HL-60 (cell line): ENCODE measurements at regions not wholly inside any gene's neighbourhood (a gene's known extent, or its start where the extent isn't known, plus 50 kb on each side); places are given as distances from the start of the nearest gene placed in this dataset.

Experiments
- DNase-seq, 2 experiments: peaks; one replicate each; pipeline ENCODE4 v3.0.0-alpha.2; 2010 to 2020; ENCODE audit warnings: low read depth in 1 of 2, low spot score in 1 of 2
- H3K27ac ChIP-seq: fragments of 250-450 bp; sonication (Bioruptor Pico); replicated peaks from 2 replicates; pipeline ENCODE4 v1.5.1; 2020; ENCODE audit warnings: mild to moderate bottlenecking, moderate library complexity
- H3K27me3 ChIP-seq: fragments of 250-450 bp; sonication (Bioruptor Pico); 2 replicates; pipeline ENCODE4 v1.5.1; 2021; ENCODE audit warnings: mild to moderate bottlenecking, moderate library complexity; ENCODE audit not compliant: insufficient read depth, poor library complexity, severe bottlenecking
- H3K4me3 ChIP-seq: replicated peaks from 2 replicates; pipeline ENCODE4 v1.5.1; 2011; ENCODE audit warnings: mild to moderate bottlenecking, control low read depth, low read length; ENCODE audit not compliant: insufficient read depth
- GABPA ChIP-seq: IDR thresholded peaks from 2 replicates; pipeline ENCODE4 v1.6.1; 2012; ENCODE audit warnings: low read depth
- POLR2AphosphoS5 ChIP-seq: IDR thresholded peaks from 2 replicates; pipeline ENCODE4 v1.6.1; 2012; ENCODE audit warnings: low read depth
- SPI1 ChIP-seq: IDR thresholded peaks from 2 replicates; pipeline ENCODE4 v1.6.1; 2012; ENCODE audit warnings: low read depth, mild to moderate bottlenecking, borderline replicate concordance
- TF ChIP-seq, protein P1 (sequence below): IDR thresholded peaks from 2 replicates; pipeline ENCODE4 v1.6.1; 2012; ENCODE audit warnings: low read depth; ENCODE audit not compliant: insufficient replicate concordance
- TF ChIP-seq, protein P2 (sequence below): IDR thresholded peaks from one replicate; pipeline ENCODE4 v1.5.1; 2011; ENCODE audit warnings: low read length, control low read depth, inconsistent platforms; ENCODE audit not compliant: insufficient read depth

DNA sequence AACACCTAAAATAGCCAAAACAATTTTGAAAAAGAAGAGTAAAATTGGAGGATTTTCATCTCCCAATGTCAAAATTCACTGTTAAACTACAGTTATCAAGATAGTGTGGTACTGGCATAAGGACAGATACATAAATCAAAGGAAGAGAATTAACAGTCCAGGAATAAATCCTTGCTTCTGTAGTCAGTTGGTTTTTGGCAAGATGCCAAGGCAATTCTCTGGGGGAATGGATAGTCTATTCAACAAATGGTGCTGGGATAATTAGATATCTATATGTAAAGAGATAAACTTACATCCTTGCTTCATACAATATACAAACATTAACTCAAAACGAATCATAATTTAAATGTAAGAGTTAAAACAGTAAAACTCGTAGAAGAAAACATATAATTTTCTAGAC lies 57.9 kb upstream of the SELENOK start:
- no peak for DNase-seq
- TF ChIP-seq, protein P1, sequence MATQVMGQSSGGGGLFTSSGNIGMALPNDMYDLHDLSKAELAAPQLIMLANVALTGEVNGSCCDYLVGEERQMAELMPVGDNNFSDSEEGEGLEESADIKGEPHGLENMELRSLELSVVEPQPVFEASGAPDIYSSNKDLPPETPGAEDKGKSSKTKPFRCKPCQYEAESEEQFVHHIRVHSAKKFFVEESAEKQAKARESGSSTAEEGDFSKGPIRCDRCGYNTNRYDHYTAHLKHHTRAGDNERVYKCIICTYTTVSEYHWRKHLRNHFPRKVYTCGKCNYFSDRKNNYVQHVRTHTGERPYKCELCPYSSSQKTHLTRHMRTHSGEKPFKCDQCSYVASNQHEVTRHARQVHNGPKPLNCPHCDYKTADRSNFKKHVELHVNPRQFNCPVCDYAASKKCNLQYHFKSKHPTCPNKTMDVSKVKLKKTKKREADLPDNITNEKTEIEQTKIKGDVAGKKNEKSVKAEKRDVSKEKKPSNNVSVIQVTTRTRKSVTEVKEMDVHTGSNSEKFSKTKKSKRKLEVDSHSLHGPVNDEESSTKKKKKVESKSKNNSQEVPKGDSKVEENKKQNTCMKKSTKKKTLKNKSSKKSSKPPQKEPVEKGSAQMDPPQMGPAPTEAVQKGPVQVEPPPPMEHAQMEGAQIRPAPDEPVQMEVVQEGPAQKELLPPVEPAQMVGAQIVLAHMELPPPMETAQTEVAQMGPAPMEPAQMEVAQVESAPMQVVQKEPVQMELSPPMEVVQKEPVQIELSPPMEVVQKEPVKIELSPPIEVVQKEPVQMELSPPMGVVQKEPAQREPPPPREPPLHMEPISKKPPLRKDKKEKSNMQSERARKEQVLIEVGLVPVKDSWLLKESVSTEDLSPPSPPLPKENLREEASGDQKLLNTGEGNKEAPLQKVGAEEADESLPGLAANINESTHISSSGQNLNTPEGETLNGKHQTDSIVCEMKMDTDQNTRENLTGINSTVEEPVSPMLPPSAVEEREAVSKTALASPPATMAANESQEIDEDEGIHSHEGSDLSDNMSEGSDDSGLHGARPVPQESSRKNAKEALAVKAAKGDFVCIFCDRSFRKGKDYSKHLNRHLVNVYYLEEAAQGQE: no peak
- TF ChIP-seq, protein P2, sequence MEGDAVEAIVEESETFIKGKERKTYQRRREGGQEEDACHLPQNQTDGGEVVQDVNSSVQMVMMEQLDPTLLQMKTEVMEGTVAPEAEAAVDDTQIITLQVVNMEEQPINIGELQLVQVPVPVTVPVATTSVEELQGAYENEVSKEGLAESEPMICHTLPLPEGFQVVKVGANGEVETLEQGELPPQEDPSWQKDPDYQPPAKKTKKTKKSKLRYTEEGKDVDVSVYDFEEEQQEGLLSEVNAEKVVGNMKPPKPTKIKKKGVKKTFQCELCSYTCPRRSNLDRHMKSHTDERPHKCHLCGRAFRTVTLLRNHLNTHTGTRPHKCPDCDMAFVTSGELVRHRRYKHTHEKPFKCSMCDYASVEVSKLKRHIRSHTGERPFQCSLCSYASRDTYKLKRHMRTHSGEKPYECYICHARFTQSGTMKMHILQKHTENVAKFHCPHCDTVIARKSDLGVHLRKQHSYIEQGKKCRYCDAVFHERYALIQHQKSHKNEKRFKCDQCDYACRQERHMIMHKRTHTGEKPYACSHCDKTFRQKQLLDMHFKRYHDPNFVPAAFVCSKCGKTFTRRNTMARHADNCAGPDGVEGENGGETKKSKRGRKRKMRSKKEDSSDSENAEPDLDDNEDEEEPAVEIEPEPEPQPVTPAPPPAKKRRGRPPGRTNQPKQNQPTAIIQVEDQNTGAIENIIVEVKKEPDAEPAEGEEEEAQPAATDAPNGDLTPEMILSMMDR: no peak
- no peak for TF ChIP-seq GABPA
- no peak for TF ChIP-seq POLR2AphosphoS5
- no peak for TF ChIP-seq SPI1
- no peak overlapping the region for H3K27ac ChIP-seq
- H3K4me3 ChIP-seq: no peak overlapping the region
- peaks cover 3% of the 10 kb centered on the region for H3K27me3 ChIP-seq

DNA sequence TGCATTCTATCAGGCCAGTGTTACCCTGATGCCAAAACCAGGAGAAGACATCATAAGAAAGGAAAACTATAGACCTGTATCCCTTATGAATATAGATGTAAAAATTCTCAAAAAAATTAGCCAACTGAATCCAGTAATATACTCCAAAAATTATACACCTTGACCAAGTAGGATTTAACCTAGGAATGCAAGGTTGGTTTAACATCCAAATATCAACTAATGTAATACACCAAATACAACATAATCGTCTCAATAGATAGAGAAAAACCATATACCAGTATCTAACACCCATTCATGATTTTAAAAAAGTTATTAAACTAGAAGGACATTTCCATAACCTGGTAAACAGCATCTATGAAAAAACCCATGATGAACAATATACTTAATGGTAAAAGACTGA lies 56.5 kb upstream of the SELENOK start:
- no peak overlapping the region for H3K4me3 ChIP-seq
- peaks cover 3% of the 10 kb centered on the region for H3K27me3 ChIP-seq
- no peak overlapping the region for H3K27ac ChIP-seq
- no peak for DNase-seq
- TF ChIP-seq GABPA: no peak
- TF ChIP-seq, protein P1: no peak
- TF ChIP-seq POLR2AphosphoS5: no peak
- no peak for TF ChIP-seq SPI1
- TF ChIP-seq, protein P2: no peak

DNA sequence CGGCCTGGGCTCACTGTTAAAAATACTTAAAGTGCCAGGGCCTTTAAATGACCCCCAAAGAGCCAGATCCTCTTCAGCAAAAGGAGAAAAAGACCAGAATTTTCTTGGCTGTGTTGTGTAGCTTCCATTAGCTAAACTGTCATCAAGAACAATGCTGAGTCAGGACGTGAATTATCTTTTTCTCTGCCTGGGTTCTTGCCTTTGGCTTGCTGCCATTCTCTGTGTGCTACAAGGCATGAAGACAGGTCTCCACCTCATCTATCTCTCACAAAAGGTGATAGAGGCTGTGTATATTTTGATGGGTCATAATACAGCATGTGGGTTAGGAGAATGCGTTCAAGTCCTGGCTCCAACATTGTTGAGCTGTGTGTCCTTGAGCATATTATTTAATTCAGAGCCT lies 52.4 kb upstream of the SELENOK start:
- no peak for DNase-seq
- TF ChIP-seq, protein P2: no peak
- TF ChIP-seq, protein P1: no peak
- TF ChIP-seq SPI1: no peak
- TF ChIP-seq POLR2AphosphoS5: no peak
- no peak for TF ChIP-seq GABPA
- Histone ChIP-seq H3K27ac (no peak overlapping the region), H3K27me3 (no peaks in the 10 kb centered on the region), H3K4me3 (no peak overlapping the region)
